Osteoblast (primary cell): ENCODE measurements at regions not wholly inside any gene's neighbourhood (a gene's known extent, or its start where the extent isn't known, plus 50 kb on each side); places are given as distances from the start of the nearest gene placed in this dataset.

Experiments used
- DNase-seq: peaks from one replicate; pipeline ENCODE4 v3.0.0; 2011; ENCODE audit warnings: low spot score, mixed read lengths; ENCODE audit not compliant: insufficient read length; ENCODE audit errors: missing footprints
- H2AFZ ChIP-seq: 2 replicates; pipeline ENCODE4 v1.6.0; 2011; ENCODE audit warnings: mild to moderate bottlenecking, low read length
- H3K27ac ChIP-seq: 2 replicates; pipeline ENCODE4 v1.5.1; 2011; ENCODE audit warnings: mild to moderate bottlenecking, low read depth, low read length, moderate library complexity
- H3K27me3 ChIP-seq: 2 replicates; pipeline ENCODE4 v1.6.0; 2012; ENCODE audit warnings: mild to moderate bottlenecking, control low read depth, inconsistent platforms, low read length, moderate library complexity; ENCODE audit not compliant: insufficient read depth
- H3K36me3 ChIP-seq: 2 replicates; pipeline ENCODE4 v1.5.1; 2011; ENCODE audit warnings: mild to moderate bottlenecking, low read length, control low read depth, moderate library complexity; ENCODE audit not compliant: insufficient read depth
- H3K4me1 ChIP-seq: 2 replicates; pipeline ENCODE4 v1.5.1; 2011; ENCODE audit warnings: mild to moderate bottlenecking, low read length, control low read depth, moderate library complexity; ENCODE audit not compliant: insufficient read depth
- H3K4me2 ChIP-seq: 2 replicates; pipeline ENCODE4 v1.6.0; 2011; ENCODE audit warnings: mild to moderate bottlenecking, low read length; ENCODE audit not compliant: insufficient read depth
- H3K4me3 ChIP-seq: fragments of 200-600 bp; sonication (generic); 3 replicates; pipeline ENCODE4 v1.5.1; 2012; ENCODE audit warnings: mild to moderate bottlenecking, low read length, inconsistent platforms; ENCODE audit not compliant: insufficient read depth
- H3K79me2 ChIP-seq: 2 replicates; pipeline ENCODE4 v1.6.0; 2012; ENCODE audit warnings: mild to moderate bottlenecking, low read length, control low read depth, inconsistent platforms; ENCODE audit not compliant: insufficient read depth
- H3K9me3 ChIP-seq: 2 replicates; pipeline ENCODE4 v1.5.1; 2011; ENCODE audit warnings: low read depth, low read length, control low read depth
- H4K20me1 ChIP-seq: 2 replicates; pipeline ENCODE4 v1.6.0; 2012; ENCODE audit warnings: mild to moderate bottlenecking, low read length, control low read depth; ENCODE audit not compliant: insufficient read depth
- CTCF ChIP-seq: IDR thresholded peaks from 2 replicates; pipeline ENCODE4 v1.5.1; 2011; ENCODE audit warnings: mild to moderate bottlenecking, low read depth, low read length, moderate library complexity; ENCODE audit errors: extremely low read depth

GRCh38 chr13:97114651-97115050 is 107.5 kb upstream of the MBNL2 start:
- H3K27me3 ChIP-seq, result peaks cover 3% of the 10 kb centered on the region
- no peak overlapping the region for H3K27ac ChIP-seq
- no peaks in the 10 kb centered on the region for H4K20me1 ChIP-seq
- no peaks in the 10 kb centered on the region for H3K9me3 ChIP-seq
- no peaks in the 10 kb centered on the region for H3K36me3 ChIP-seq
- H3K79me2 ChIP-seq, result no peaks in the 10 kb centered on the region
- no peak overlapping the region for H3K4me2 ChIP-seq
- peaks cover 20% of the 10 kb centered on the region for H3K4me1 ChIP-seq
- DNase-seq, result no peak
- no peak for TF ChIP-seq CTCF
- H3K4me3 ChIP-seq, result no peak overlapping the region
- no peak overlapping the region for H2AFZ ChIP-seq

DNA sequence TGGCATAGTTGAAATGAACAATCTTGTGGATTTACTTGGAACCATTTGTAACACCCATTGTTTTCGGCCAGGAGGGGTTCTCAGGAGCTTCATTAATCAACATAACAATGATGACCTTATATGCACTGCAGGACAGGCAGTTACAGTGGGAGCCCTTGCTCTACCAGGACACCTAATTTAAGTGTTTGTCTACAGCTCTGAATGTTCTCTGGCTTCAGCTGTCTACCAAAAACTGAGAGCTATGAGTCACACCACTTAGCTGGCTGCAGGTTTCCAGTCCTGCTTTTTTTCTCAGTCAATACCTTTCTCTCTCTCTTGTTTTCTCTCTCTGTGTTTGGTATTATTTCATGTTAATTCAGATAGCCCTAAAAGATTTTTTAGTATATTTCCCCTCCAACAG is 105.4 kb upstream of the MBNL2 start:
- TF ChIP-seq CTCF, result no peak
- H3K4me1 ChIP-seq, result peaks cover 27% of the 10 kb centered on the region
- H3K27ac ChIP-seq, result no peak overlapping the region
- no peak overlapping the region for H2AFZ ChIP-seq
- no peaks in the 10 kb centered on the region for H3K9me3 ChIP-seq
- no peaks in the 10 kb centered on the region for H3K36me3 ChIP-seq
- H3K4me3 ChIP-seq, result no peak overlapping the region
- peaks cover 3% of the 10 kb centered on the region for H3K27me3 ChIP-seq
- H3K4me2 ChIP-seq, result no peak overlapping the region
- peak; percentile 82 for DNase-seq
- no peaks in the 10 kb centered on the region for H4K20me1 ChIP-seq
- H3K79me2 ChIP-seq, result no peaks in the 10 kb centered on the region

- no peaks in the 10 kb centered on the region for H4K20me1 ChIP-seq
- TF ChIP-seq CTCF, result no peak
- H3K4me2 ChIP-seq, result no peak overlapping the region
- no peaks in the 10 kb centered on the region for H3K79me2 ChIP-seq
- H3K36me3 ChIP-seq, result no peaks in the 10 kb centered on the region
- DNase-seq, result no peak
- H3K4me3 ChIP-seq, result no peak overlapping the region
- H3K27ac ChIP-seq, result no peak overlapping the region
- H3K27me3 ChIP-seq, result peaks cover 3% of the 10 kb centered on the region
- H2AFZ ChIP-seq, result no peak overlapping the region
- peaks cover 34% of the 10 kb centered on the region for H3K4me1 ChIP-seq
- no peaks in the 10 kb centered on the region for H3K9me3 ChIP-seq
These were observed 104.7 kb upstream of the MBNL2 start for GRCh38 chr13:97117388-97117910.

GRCh38 chr13:97119943-97120342 is 102.2 kb upstream of the MBNL2 start:
- no peaks in the 10 kb centered on the region for H3K79me2 ChIP-seq
- DNase-seq, result no peak

More at GRCh38 chr13:97119943-97120342, 102.2 kb upstream of the MBNL2 start:
- Histone ChIP-seq H3K4me1 (peaks cover 38% of the 10 kb centered on the region), H3K4me2 (no peak overlapping the region), H4K20me1 (no peaks in the 10 kb centered on the region), H3K27ac (no peak overlapping the region), H3K4me3 (no peak overlapping the region), H3K27me3 (no peaks in the 10 kb centered on the region), H3K9me3 (no peaks in the 10 kb centered on the region), H3K36me3 (no peaks in the 10 kb centered on the region), H2AFZ (no peak overlapping the region)
- no peak for TF ChIP-seq CTCF
